Activated B cell treated with CpG ODN at 0.5 μM for 24 hours (primary cell): ENCODE measurements at regions not wholly inside any gene's neighbourhood (a gene's known extent, or its start where the extent isn't known, plus 50 kb on each side); places are given as distances from the start of the nearest gene placed in this dataset.

ENCODE experiments used
- ATAC-seq: fragments of 200-7000 bp; cut with Tn5 transposase; one replicate; pipeline ENCODE4 v1.10.0; 2021; ENCODE audit warnings: low read depth, mild to moderate bottlenecking, moderate library complexity
- CTCF ChIA-PET: fragments of 350-600 bp; sonication (Branson Sonifier 250); formaldehyde crosslinking; loops from one replicate; lab custom pipeline; 2021; ENCODE audit warnings: antibody characterized with exemption; lab: Charles Lee
- POLR2A ChIA-PET: fragments of 350-600 bp; sonication (Branson Sonifier 250); formaldehyde crosslinking; loops from one replicate; lab custom pipeline; 2021; ENCODE audit warnings: antibody characterized with exemption; lab: Charles Lee
- DNase-seq: peaks from one replicate; pipeline ENCODE4 v3.0.0; 2022
- H3K27ac Mint-ChIP-seq: one replicate; pipeline ENCODE4 v1.8.0; 2020; ENCODE audit warnings: mixed read lengths
- H3K27me3 Mint-ChIP-seq: one replicate; pipeline ENCODE4 v1.8.0; 2021; ENCODE audit warnings: mixed read lengths
- H3K36me3 Mint-ChIP-seq: one replicate; pipeline ENCODE4 v1.8.0; 2021; ENCODE audit warnings: low read depth, mixed read lengths
- H3K4me1 Mint-ChIP-seq: one replicate; pipeline ENCODE4 v1.8.0; 2021; ENCODE audit warnings: mixed read lengths
- H3K4me3 Mint-ChIP-seq: one replicate; pipeline ENCODE4 v1.8.0; 2020; ENCODE audit warnings: mild to moderate bottlenecking, mixed read lengths
- H3K9me3 Mint-ChIP-seq: one replicate; pipeline ENCODE4 v1.8.0; 2020; ENCODE audit warnings: mixed read lengths
- CTCF ChIP-seq: fragments of 200-600 bp; IDR thresholded peaks from one replicate; pipeline ENCODE4 v1.8.0; 2022; ENCODE audit warnings: antibody characterized with exemption, mild to moderate bottlenecking
- intact Hi-C: fragments of 100-400 bp; cut with micrococcal nuclease; formaldehyde crosslinking; loops from one replicate; pipeline ENCODE4 v1.15.1; 2024

DNA sequence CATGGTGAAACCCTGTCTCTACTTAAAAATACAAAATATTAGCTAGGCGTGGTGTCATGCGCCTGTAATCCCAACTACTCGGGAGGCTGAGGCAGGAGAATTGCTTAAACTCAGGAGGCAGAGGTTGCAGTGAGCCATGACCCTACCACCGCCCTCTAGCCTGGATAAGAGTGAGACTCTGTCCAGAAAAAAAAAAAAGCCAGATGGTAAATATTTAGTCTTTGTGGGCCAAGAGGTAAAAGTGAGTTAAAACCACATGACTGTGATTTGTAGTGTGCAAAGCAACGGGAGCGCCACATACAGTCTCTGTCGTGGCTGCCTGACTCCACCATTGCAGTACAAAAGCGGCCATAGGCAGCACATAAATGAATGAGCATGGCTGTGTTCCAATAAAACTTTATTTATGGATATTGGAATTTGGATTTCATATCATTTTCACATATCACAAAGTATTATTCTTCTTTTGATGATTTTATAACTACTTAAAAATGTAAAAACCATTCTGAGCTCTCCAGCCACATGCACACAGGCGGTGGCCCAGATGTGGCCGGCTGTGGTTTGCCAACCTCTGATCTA is 51.8 kb upstream of the CASZ1 start:
- CTCF ChIA-PET = no interaction called here

GRCh38 chr1:10850026-10850425 is 53.6 kb upstream of the CASZ1 start:
- ChIA-PET CTCF (no interaction called here), POLR2A (no interaction called here)
- intact Hi-C loops = no loop called here

More for the DNA sequence above, 51.8 kb upstream of the CASZ1 start:
- H3K36me3 Mint-ChIP-seq = no peaks in the 10 kb centered on the region
- TF ChIP-seq CTCF = no peak
- no peak overlapping the region for H3K4me3 Mint-ChIP-seq
- intact Hi-C loops = no loop called here
- peaks cover 10% of the 10 kb centered on the region for H3K9me3 Mint-ChIP-seq
- peaks cover 11% of the 10 kb centered on the region for H3K27me3 Mint-ChIP-seq
- ATAC-seq (no peak), DNase-seq (no peak)
- POLR2A ChIA-PET = no interaction called here
- H3K4me1 Mint-ChIP-seq = no peaks in the 10 kb centered on the region
- H3K27ac Mint-ChIP-seq = no peak overlapping the region

DNA sequence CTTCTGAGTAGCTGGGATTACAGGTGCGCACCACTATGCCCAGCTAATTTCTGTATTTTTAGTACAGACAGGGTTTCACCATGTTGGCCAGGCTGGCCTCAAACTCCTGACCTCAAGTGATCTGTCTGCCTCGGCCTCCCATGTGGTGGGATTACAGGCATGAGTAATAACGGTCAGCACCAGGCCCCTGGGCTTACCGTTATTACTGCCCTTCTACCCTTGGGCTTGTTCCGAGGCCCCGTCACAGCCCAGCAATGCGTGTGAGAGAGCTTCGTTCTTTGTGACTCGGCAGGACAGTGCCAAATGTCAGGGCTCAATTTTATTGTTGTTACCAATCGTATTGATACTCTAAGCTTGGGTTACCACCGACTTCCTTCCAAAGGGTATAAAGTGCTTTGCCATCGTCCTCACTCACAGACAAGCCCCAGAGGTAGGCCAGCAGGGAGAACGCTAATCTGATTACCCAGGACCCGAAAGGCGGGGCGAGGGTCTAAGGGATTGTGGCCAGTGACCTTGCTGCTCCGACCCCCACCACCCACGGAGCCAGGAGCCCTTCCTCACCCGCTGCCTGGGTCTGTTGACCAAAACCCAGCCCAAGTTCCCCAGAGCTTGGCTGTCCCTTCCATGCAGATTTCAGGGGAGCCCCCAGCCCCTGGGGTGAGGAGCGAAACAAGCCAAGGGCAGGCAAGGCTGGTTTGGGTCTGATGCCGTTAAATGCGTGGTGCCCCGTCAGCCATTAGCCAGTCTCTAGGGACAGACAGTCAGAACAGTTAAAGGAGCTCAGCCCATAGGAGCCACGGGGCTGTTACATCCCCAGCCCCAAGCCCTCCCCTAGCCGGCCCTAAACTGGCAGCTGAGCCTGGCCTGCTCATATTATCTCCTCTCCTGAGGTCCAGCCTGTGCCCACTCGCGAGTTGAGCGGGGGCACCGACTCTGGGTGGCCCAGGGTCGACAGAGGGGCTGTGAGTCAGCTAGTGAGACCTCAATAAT is 54.9 kb upstream of the CASZ1 start:
- Mint-ChIP-seq H3K4me3 (no peak overlapping the region), H3K27ac (no peak overlapping the region), H3K36me3 (no peaks in the 10 kb centered on the region), H3K27me3 (peaks cover 6% of the 10 kb centered on the region), H3K4me1 (no peaks in the 10 kb centered on the region), H3K9me3 (peaks cover 3% of the 10 kb centered on the region)
- ChIA-PET CTCF (interaction anchor here (0.8 kb wide), 1 partner anchor 13 kb away, joined by 3 read pairs; no protein-coding TSS in a partner anchor), POLR2A (no interaction called here)
- TF ChIP-seq CTCF = no peak
- DNase-seq (no peak), ATAC-seq (no peak)
- intact Hi-C loops = no loop called here

More at GRCh38 chr1:10850026-10850425, 53.6 kb upstream of the CASZ1 start:
- H3K27me3 Mint-ChIP-seq = peaks cover 8% of the 10 kb centered on the region
- H3K27ac Mint-ChIP-seq = no peak overlapping the region
- H3K36me3 Mint-ChIP-seq = no peaks in the 10 kb centered on the region
- no peak for TF ChIP-seq CTCF
- H3K4me1 Mint-ChIP-seq = no peaks in the 10 kb centered on the region
- peaks cover 2% of the 10 kb centered on the region for H3K9me3 Mint-ChIP-seq
- no peak for ATAC-seq
- H3K4me3 Mint-ChIP-seq = no peak overlapping the region
- no peak for DNase-seq

DNA sequence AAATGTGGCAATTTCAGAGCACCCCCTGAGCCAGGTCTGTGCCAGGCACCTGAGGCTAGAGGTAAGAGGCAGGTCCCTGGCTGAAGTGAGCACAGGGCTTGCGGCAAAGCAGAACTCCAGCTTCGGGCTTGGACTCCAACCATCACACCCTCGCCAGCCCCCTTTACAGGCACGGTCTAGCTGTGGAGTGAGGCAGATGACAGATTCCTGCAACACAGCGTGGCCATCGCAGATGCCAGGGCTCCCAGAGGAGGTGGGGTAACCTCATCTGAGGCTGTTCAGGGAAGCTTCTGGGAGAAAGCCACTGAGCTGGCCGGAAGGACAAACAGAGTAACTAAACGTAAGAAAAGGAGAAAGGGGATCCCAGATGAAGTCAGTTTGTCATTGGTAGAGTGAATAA is 55.6 kb upstream of the CASZ1 start:
- Mint-ChIP-seq H3K27me3 (peaks cover 3% of the 10 kb centered on the region), H3K9me3 (peaks cover 3% of the 10 kb centered on the region), H3K36me3 (no peaks in the 10 kb centered on the region), H3K4me3 (no peak overlapping the region), H3K4me1 (no peaks in the 10 kb centered on the region), H3K27ac (no peak overlapping the region)
- no peak for TF ChIP-seq CTCF
- intact Hi-C loops = no loop called here
- CTCF ChIA-PET = no interaction called here
- POLR2A ChIA-PET = no interaction called here
- DNase-seq = no peak
- no peak for ATAC-seq

GRCh38 chr1:10852486-10852885 is 56.0 kb upstream of the CASZ1 start:
- peaks cover 3% of the 10 kb centered on the region for H3K27me3 Mint-ChIP-seq
- H3K36me3 Mint-ChIP-seq = no peaks in the 10 kb centered on the region
- DNase-seq (no peak), ATAC-seq (no peak)
- intact Hi-C loops = no loop called here
- ChIA-PET POLR2A (no interaction called here), CTCF (no interaction called here)
- no peak for TF ChIP-seq CTCF
- no peak overlapping the region for H3K4me3 Mint-ChIP-seq
- H3K4me1 Mint-ChIP-seq = no peaks in the 10 kb centered on the region
- H3K27ac Mint-ChIP-seq = no peak overlapping the region
- peaks cover 3% of the 10 kb centered on the region for H3K9me3 Mint-ChIP-seq
